Heart left ventricle (tissue), 13 donors: ENCODE measurements at regions not wholly inside any gene's neighbourhood (a gene's known extent, or its start where the extent isn't known, plus 50 kb on each side); places are given as distances from the start of the nearest gene placed in this dataset.

Experiments used
- CTCF ChIP-seq, 12 donors: fragments of 200-600 bp; sonication (generic) in 4 of 12; IDR thresholded peaks; one replicate each; pipeline versions ENCODE4 v1.5.0 to v1.8.0; 2018 to 2022; ENCODE audit warnings: antibody characterized with exemption in 12 of 12, mild to moderate bottlenecking in 5 of 12
- POLR2A ChIP-seq, 2 donors: fragments of 450-650 bp; IDR thresholded peaks; one replicate each; pipeline ENCODE4 v1.6.1; 2017; ENCODE audit warnings: antibody characterized with exemption in 2 of 2, mild to moderate bottlenecking in 2 of 2, moderate library complexity in 2 of 2
- donor health status: ischemic (EF 13 %, LVEDD 7.1; RV severe dilation, severe dysfunction).
- donor health status: DM: no; HTN: yes; CAD: no.
- donor health status: DM: no; HTN: no; CAD: no.
- donor health status: ischemic (EF 25% LVEDD 6.9; RV normal size, moderate dysfunction).
- donor health status: ischemic (EF 25% LVEDD 5.7; RV mildly dilated, moderate dysfunction).
- donor health status: ischemic (EF 35%, LVEDD 5.7; RV mildly dilated, moderate dysfunction).
- donor health status: nonischemic (EF 11% LVEDD 7.7; RV severe dilation, severe dysfunction).
- donor health status: DM: yes; HTN: yes; CAD: no.
- donor health status: PGD.
- donor health status: ischemic (EF 29% LVEDD 5.4; RV normal size, mild dysfunction).
- donor health status: nonischemic (EF 23%, LVEDD 6.1; RV moderate dilation, normal function).

- TF ChIP-seq CTCF (IDR thresholded peaks at IDR 0.05) (no peak), POLR2A (IDR thresholded peaks at IDR 0.05) (no peak)
These were observed 109.2 kb downstream of the OSTF1 start for GRCh38 chr9:75197561-75197960.
